GM04504 (cell line): ENCODE measurements at regions not wholly inside any gene's neighbourhood (a gene's known extent, or its start where the extent isn't known, plus 50 kb on each side); places are given as distances from the start of the nearest gene placed in this dataset.

Source experiments
- DNase-seq: peaks from one replicate; pipeline ENCODE4 v3.0.0-alpha.2; 2012; ENCODE audit warnings: low read depth

DNA sequence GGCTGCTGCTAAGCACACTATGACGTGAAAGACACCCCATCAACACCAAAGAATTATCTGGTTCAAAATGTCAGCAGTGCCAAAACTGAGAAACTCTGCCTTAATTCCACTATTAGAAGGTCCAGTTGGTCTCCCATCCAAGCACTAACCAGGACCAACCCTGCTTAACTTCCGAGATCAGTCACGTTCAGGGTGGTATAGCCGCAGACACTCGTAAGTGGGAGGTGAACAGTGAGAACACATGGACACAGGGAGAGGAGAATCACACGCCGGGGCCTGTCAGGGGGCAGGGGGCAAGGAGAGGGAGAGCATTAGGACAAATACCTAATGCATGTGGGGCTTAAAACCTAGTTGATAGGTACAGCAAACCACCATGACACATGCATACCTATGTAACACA, 83.4 kb downstream of the C13orf42 start:
- no peak for DNase-seq

GRCh38 chr13:51026016-51026415, 85.1 kb downstream of the C13orf42 start:
- no peak for DNase-seq

- no peak for DNase-seq
Observed at GRCh38 chr13:51025245-51025905, 85.7 kb downstream of the C13orf42 start.

- DNase-seq = no peak
Observed at GRCh38 chr13:51021811-51022210, 89.3 kb downstream of the C13orf42 start.

- no peak for DNase-seq
Observed at GRCh38 chr13:51020600-51020999, 90.5 kb downstream of the C13orf42 start.

GRCh38 chr13:51019026-51019425, 92.0 kb downstream of the C13orf42 start:
- DNase-seq = no peak

GRCh38 chr13:51017516-51017915, 93.6 kb downstream of the C13orf42 start:
- no peak for DNase-seq

DNA sequence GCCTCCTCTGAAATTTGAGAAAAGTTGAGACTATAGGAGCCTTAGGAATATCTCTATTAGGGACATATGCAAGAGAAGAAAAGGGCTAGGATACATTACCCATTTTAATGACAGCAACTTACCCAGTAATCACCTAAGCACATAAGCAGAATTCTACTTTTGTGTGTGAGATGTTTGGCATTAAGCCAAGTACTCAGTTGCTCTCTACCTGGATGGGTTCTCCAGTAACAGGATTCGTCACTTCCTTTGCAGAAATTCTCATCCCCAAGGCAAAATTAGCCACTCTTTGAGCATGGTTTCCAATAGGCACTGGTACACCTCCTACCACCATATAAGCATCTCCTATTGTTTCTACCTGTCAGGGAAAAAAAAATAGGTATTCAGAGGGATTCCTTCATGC, 95.1 kb downstream of the C13orf42 start:
- no peak for DNase-seq

- no peak for DNase-seq
Observed at GRCh38 chr13:51009597-51009996, 100.0 kb downstream of the RNASEH2B start.

DNA sequence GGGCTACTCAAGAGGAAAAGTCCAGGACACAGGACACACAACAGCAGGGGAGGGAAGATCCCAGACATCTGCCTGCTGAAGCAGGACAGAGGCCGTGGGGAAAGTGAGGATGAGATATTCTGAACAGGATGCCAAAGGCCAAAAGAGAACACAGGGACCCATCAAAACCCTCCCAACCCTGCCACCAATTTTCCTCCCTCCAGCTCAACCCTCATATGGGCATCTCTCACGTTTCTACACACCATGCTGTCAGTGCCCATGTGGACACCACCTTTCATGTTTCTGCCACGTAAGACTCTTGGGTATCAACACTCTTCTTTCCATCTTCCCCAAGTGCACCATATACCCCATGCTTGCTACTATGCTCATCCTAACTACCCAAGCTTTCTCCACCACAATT, 97.6 kb downstream of the RNASEH2B start:
- no peak for DNase-seq

DNA sequence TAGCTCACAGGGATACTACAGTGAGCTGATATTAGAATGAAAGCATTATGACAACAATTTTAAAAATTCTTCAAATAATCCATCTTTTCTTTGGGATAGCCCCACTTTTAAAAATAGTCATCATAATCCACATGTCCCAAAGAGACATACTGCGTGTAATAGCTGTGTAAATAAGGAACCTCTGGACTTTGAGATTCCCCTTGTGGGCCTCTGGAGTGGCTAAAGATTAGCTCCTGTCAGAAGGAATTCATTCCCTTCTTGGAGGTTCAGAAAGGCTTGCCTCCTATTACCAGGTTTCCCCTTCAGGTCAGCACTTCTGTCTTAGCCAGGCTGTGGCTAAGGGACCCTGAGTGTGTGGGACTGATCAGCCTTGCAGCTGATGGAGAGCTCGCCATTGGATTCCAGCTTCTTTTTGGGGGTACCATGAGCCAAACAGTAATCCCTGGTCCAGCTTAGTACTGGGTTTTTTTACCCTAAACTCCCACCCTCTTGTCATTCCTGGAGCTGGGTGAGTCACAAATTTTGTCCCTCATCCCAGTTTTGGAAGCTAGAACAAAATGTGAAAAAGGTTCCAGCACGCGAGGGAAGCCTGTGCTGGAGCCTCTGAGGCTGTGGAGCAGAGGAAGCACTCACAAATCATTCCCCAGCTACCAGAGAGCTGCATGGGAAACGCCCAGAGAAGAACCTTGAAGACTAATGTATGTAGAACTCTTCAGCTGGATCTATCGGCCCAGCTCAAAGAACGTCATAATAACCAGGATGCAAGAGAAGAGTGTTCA, 96.7 kb downstream of the RNASEH2B start:
- DNase-seq = peak; percentile 41
